H1 (cell line): ENCODE measurements at regions not wholly inside any gene's neighbourhood (a gene's known extent, or its start where the extent isn't known, plus 50 kb on each side); places are given as distances from the start of the nearest gene placed in this dataset.

Experiments used
- CHD2 ChIP-seq: IDR thresholded peaks from 2 replicates; pipeline ENCODE4 v1.6.1; 2012; ENCODE audit warnings: low read length, improper control_type of control experiment
- EP300 ChIP-seq, 2 experiments: IDR thresholded peaks; 1 replicate in 1 of 2; 2 replicates in 1 of 2; pipeline ENCODE4 v1.6.1; 2011 to 2012; ENCODE audit warnings: low read depth in 2 of 2, low read length in 2 of 2, mild to moderate bottlenecking in 2 of 2, borderline replicate concordance in 1 of 2, inconsistent platforms in 1 of 2, moderate library complexity in 1 of 2
- GABPA ChIP-seq: IDR thresholded peaks from 2 replicates; pipeline ENCODE4 v1.6.1; 2011; ENCODE audit warnings: mild to moderate bottlenecking, low read length, moderate library complexity, borderline replicate concordance; ENCODE audit not compliant: insufficient read depth
- KDM5A ChIP-seq: fragments of 200-600 bp; IDR thresholded peaks from 2 replicates; pipeline ENCODE4 v1.7.1; 2012; ENCODE audit warnings: mild to moderate bottlenecking, low read length, inconsistent platforms, mixed read lengths
- TF ChIP-seq, protein P1 (sequence below): fragments of 300-600 bp; sonication (generic); IDR thresholded peaks from 2 replicates; pipeline ENCODE4 v1.7.1; 2012; ENCODE audit warnings: low read length, moderate library complexity, mild to moderate bottlenecking, inconsistent platforms; ENCODE audit not compliant: insufficient replicate concordance
- TF ChIP-seq, protein P2 (sequence below): IDR thresholded peaks from 2 replicates; pipeline ENCODE4 v1.6.1; 2012; ENCODE audit warnings: inconsistent platforms

DNA sequence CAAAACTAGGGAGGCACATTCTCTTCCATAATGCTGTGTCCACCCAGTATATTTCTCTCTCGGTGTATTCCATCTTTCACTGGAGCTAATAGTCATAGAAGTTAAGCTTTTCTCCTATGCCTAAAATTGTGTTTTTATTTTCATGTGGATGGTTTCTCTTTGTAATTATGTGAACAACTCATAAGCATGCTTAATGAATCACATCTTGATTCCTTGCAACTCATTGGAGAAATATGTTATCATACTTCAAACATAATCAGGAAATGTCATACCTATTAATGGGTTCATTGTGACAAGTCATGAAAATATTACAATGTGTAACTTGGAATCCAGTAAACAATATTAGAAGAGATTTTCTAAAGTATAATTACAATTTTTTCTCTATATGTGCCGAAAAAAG, 186.3 kb downstream of the SLC7A11 start (continued):
- TF ChIP-seq EP300 (IDR thresholded peaks at IDR 0.05; ENCODE audit: borderline replicate concordance in 1 of 2, low read depth in 2 of 2, low read length in 2 of 2) (no peak), KDM5A (no peak), GABPA (no peak), CHD2 (no peak)
- TF ChIP-seq, protein P1, sequence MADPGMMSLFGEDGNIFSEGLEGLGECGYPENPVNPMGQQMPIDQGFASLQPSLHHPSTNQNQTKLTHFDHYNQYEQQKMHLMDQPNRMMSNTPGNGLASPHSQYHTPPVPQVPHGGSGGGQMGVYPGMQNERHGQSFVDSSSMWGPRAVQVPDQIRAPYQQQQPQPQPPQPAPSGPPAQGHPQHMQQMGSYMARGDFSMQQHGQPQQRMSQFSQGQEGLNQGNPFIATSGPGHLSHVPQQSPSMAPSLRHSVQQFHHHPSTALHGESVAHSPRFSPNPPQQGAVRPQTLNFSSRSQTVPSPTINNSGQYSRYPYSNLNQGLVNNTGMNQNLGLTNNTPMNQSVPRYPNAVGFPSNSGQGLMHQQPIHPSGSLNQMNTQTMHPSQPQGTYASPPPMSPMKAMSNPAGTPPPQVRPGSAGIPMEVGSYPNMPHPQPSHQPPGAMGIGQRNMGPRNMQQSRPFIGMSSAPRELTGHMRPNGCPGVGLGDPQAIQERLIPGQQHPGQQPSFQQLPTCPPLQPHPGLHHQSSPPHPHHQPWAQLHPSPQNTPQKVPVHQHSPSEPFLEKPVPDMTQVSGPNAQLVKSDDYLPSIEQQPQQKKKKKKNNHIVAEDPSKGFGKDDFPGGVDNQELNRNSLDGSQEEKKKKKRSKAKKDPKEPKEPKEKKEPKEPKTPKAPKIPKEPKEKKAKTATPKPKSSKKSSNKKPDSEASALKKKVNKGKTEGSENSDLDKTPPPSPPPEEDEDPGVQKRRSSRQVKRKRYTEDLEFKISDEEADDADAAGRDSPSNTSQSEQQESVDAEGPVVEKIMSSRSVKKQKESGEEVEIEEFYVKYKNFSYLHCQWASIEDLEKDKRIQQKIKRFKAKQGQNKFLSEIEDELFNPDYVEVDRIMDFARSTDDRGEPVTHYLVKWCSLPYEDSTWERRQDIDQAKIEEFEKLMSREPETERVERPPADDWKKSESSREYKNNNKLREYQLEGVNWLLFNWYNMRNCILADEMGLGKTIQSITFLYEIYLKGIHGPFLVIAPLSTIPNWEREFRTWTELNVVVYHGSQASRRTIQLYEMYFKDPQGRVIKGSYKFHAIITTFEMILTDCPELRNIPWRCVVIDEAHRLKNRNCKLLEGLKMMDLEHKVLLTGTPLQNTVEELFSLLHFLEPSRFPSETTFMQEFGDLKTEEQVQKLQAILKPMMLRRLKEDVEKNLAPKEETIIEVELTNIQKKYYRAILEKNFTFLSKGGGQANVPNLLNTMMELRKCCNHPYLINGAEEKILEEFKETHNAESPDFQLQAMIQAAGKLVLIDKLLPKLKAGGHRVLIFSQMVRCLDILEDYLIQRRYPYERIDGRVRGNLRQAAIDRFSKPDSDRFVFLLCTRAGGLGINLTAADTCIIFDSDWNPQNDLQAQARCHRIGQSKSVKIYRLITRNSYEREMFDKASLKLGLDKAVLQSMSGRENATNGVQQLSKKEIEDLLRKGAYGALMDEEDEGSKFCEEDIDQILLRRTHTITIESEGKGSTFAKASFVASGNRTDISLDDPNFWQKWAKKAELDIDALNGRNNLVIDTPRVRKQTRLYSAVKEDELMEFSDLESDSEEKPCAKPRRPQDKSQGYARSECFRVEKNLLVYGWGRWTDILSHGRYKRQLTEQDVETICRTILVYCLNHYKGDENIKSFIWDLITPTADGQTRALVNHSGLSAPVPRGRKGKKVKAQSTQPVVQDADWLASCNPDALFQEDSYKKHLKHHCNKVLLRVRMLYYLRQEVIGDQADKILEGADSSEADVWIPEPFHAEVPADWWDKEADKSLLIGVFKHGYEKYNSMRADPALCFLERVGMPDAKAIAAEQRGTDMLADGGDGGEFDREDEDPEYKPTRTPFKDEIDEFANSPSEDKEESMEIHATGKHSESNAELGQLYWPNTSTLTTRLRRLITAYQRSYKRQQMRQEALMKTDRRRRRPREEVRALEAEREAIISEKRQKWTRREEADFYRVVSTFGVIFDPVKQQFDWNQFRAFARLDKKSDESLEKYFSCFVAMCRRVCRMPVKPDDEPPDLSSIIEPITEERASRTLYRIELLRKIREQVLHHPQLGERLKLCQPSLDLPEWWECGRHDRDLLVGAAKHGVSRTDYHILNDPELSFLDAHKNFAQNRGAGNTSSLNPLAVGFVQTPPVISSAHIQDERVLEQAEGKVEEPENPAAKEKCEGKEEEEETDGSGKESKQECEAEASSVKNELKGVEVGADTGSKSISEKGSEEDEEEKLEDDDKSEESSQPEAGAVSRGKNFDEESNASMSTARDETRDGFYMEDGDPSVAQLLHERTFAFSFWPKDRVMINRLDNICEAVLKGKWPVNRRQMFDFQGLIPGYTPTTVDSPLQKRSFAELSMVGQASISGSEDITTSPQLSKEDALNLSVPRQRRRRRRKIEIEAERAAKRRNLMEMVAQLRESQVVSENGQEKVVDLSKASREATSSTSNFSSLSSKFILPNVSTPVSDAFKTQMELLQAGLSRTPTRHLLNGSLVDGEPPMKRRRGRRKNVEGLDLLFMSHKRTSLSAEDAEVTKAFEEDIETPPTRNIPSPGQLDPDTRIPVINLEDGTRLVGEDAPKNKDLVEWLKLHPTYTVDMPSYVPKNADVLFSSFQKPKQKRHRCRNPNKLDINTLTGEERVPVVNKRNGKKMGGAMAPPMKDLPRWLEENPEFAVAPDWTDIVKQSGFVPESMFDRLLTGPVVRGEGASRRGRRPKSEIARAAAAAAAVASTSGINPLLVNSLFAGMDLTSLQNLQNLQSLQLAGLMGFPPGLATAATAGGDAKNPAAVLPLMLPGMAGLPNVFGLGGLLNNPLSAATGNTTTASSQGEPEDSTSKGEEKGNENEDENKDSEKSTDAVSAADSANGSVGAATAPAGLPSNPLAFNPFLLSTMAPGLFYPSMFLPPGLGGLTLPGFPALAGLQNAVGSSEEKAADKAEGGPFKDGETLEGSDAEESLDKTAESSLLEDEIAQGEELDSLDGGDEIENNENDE = no peak
- TF ChIP-seq, protein P2, sequence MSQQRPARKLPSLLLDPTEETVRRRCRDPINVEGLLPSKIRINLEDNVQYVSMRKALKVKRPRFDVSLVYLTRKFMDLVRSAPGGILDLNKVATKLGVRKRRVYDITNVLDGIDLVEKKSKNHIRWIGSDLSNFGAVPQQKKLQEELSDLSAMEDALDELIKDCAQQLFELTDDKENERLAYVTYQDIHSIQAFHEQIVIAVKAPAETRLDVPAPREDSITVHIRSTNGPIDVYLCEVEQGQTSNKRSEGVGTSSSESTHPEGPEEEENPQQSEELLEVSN = no peak
